GM12874 (cell line): ENCODE measurements at regions not wholly inside any gene's neighbourhood (a gene's known extent, or its start where the extent isn't known, plus 50 kb on each side); places are given as distances from the start of the nearest gene placed in this dataset.

ENCODE experiments used
- CTCF ChIP-seq: IDR thresholded peaks from 2 replicates; pipeline ENCODE4 v1.5.1; 2011; ENCODE audit warnings: low read depth, mild to moderate bottlenecking, control low read depth, low read length, moderate library complexity; ENCODE audit not compliant: insufficient read depth

GRCh38 chr12:13896063-13896626, 85.3 kb downstream of the GRIN2B start:
- no peak for TF ChIP-seq CTCF

- TF ChIP-seq CTCF, result no peak
Observed at GRCh38 chr12:13891902-13892301, 89.5 kb downstream of the GRIN2B start.

- TF ChIP-seq CTCF, result no peak
Observed at GRCh38 chr12:13890943-13891342, 90.5 kb downstream of the GRIN2B start.

- no peak for TF ChIP-seq CTCF
Observed at GRCh38 chr12:13887779-13888388, 93.5 kb downstream of the GRIN2B start.

- no peak for TF ChIP-seq CTCF
Observed at GRCh38 chr12:13882176-13882575, 99.2 kb downstream of the GRIN2B start.

GRCh38 chr12:13880613-13881012, 100.8 kb downstream of the GRIN2B start:
- TF ChIP-seq CTCF, result no peak

- no peak for TF ChIP-seq CTCF
Observed at GRCh38 chr12:13875744-13876143, 105.7 kb downstream of the GRIN2B start.

- TF ChIP-seq CTCF, result no peak
Observed at GRCh38 chr12:13870255-13870654, 111.1 kb downstream of the GRIN2B start.
